ENCODE measurements at regions not wholly inside any gene's neighbourhood (a gene's known extent, or its start where the extent isn't known, plus 50 kb on each side); places are given as distances from the start of the nearest gene placed in this dataset.

- Histone ChIP-seq H3K9me3 (no peaks in the 10 kb centered on the region), H3K36me3 (no peaks in the 10 kb centered on the region), H3K27me3 (no peaks in the 10 kb centered on the region), H3K27ac (no peak overlapping the region), H3K4me1 (peaks cover 0 to 13% (median 0%) of the 10 kb centered on the region in 4 donors), H3K4me3 (no peak overlapping the region)
- no peak for TF ChIP-seq CTCF (IDR thresholded peaks at IDR 0.05)
- no peak for TF ChIP-seq EP300 (IDR thresholded peaks at IDR 0.05)
- TF ChIP-seq POLR2A (IDR thresholded peaks at IDR 0.05), result no peak
- no peak for DNase-seq (ENCODE audit: low spot score in 2 of 2)
- 95 to 98% methylated on average over 5 of the region's 5 CpGs for WGBS, 2 donors
These were observed 359.5 kb downstream of the LMO4 start for GRCh38 chr1:87688136-87688535.

GRCh38 chr1:87689487-87689886 is 360.8 kb downstream of the LMO4 start:
- Histone ChIP-seq H3K4me3 (no peak overlapping the region), H3K4me1 (peaks cover 0 to 13% (median 0%) of the 10 kb centered on the region in 4 donors), H3K27me3 (no peaks in the 10 kb centered on the region), H3K9me3 (no peaks in the 10 kb centered on the region), H3K36me3 (no peaks in the 10 kb centered on the region), H3K27ac (no peak overlapping the region)
- TF ChIP-seq CTCF (IDR thresholded peaks at IDR 0.05) (no peak), POLR2A (IDR thresholded peaks at IDR 0.05) (no peak), EP300 (IDR thresholded peaks at IDR 0.05) (no peak)
- DNase-seq (ENCODE audit: low spot score in 2 of 2), result no peak

DNA sequence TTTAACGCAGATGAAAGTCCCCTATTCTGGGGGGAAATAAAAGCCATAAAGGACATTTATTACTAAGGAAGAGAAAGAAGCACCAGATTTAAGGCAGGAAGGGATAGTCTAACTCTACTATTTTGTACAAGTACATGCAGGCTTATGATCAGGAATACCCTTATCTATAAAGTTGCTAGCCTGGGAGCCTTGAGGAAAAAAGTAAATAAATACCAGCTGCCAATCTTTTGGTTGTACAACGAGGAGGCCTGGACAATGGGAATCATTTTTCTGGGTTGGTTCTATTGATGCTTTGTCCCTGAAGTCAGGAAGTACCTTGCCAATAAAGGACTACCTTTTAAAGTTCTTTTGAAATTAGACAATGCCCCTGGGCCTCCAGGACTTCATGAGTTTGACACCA is 367.8 kb downstream of the LMO4 start:
- H3K27me3 ChIP-seq, result no peaks in the 10 kb centered on the region
- H3K36me3 ChIP-seq, result no peaks in the 10 kb centered on the region

DNA sequence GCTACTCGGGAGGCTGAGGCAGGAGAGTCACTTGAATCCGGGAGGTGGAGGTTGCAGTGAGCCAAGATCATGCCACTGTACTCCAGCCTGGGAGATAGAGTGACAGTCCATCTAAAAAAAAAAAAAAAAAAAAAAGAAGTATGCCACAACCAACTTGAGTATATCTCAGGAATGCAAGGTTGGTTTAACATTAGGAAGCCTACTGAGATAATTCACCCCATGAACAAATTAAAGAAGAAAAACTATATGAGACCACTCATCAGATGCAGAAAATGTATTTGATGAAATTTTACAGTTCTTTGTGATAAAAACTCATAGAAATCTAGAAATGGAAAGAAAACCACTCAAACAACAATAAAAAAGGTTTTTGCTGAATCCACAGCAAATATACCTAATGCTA is 373.8 kb downstream of the LMO4 start:
- peaks cover 0 to 25% (median 5%) of the 10 kb centered on the region in 4 donors for H3K9me3 ChIP-seq
- no peaks in the 10 kb centered on the region for H3K36me3 ChIP-seq
- WGBS, 2 donors, result 98% methylated on average over 2 of the region's 2 CpGs
- no peaks in the 10 kb centered on the region for H3K27me3 ChIP-seq
- no peak overlapping the region for H3K27ac ChIP-seq
- TF ChIP-seq POLR2A (IDR thresholded peaks at IDR 0.05) (no peak), EP300 (IDR thresholded peaks at IDR 0.05) (no peak), CTCF (IDR thresholded peaks at IDR 0.05) (no peak)
- no peak for DNase-seq (ENCODE audit: low spot score in 2 of 2)
- H3K4me3 ChIP-seq, result no peak overlapping the region
- no peaks in the 10 kb centered on the region for H3K4me1 ChIP-seq

More for the DNA sequence above, 367.8 kb downstream of the LMO4 start:
- TF ChIP-seq CTCF (IDR thresholded peaks at IDR 0.05) (no peak), POLR2A (IDR thresholded peaks at IDR 0.05) (no peak), EP300 (IDR thresholded peaks at IDR 0.05) (no peak)
- Histone ChIP-seq H3K4me1 (no peaks in the 10 kb centered on the region), H3K9me3 (peaks cover 0 to 8% (median 0%) of the 10 kb centered on the region in 4 donors), H3K4me3 (no peak overlapping the region), H3K27ac (no peak overlapping the region)
- 66 to 67% methylated on average over 2 of the region's 2 CpGs for WGBS, 2 donors
- no peak for DNase-seq (ENCODE audit: low spot score in 2 of 2)

GRCh38 chr1:87705233-87705632 is 376.6 kb downstream of the LMO4 start:
- no peaks in the 10 kb centered on the region for H3K4me1 ChIP-seq
- no peaks in the 10 kb centered on the region for H3K36me3 ChIP-seq
- no peak for DNase-seq (ENCODE audit: low spot score in 2 of 2)
- H3K27ac ChIP-seq, result no peak overlapping the region
- no peaks in the 10 kb centered on the region for H3K27me3 ChIP-seq
- no peak for TF ChIP-seq EP300 (IDR thresholded peaks at IDR 0.05)
- TF ChIP-seq CTCF (IDR thresholded peaks at IDR 0.05), result no peak
- TF ChIP-seq POLR2A (IDR thresholded peaks at IDR 0.05), result no peak
- H3K9me3 ChIP-seq, result peaks cover 0 to 25% (median 5%) of the 10 kb centered on the region in 4 donors
- WGBS, 2 donors, result 95 to 96% methylated on average over 4 of the region's 4 CpGs
- no peak overlapping the region for H3K4me3 ChIP-seq
